ENCODE measurements at regions not wholly inside any gene's neighbourhood (a gene's known extent, or its start where the extent isn't known, plus 50 kb on each side); places are given as distances from the start of the nearest gene placed in this dataset.

GRCh38 chr2:146994246-146994645 lies 850.6 kb upstream of the ACVR2A start:
- no peak for TF ChIP-seq CTCF (conservative IDR thresholded peaks at IDR 0.05)
- TF ChIP-seq EZH2 (IDR thresholded peaks at IDR 0.05; ENCODE audit: low read depth): no peak
